Esophagus muscularis mucosa (tissue), 4 donors: ENCODE measurements at regions not wholly inside any gene's neighbourhood (a gene's known extent, or its start where the extent isn't known, plus 50 kb on each side); places are given as distances from the start of the nearest gene placed in this dataset.
"Not testable (repeated sequence)": the region's sequence is repeated elsewhere in the genome, so short reads cannot be mapped to it uniquely, and the experiment has no call there.

ENCODE experiments used
- DNase-seq: peaks from one replicate; pipeline ENCODE4 v3.0.0-alpha.2; 2017; ENCODE audit errors: extremely low spot score
- H3K27ac ChIP-seq, 4 donors: fragments of 200-600 bp; sonication (generic); replicated peaks in 1 of 4; 1 replicate in 3 of 4; 2 replicates in 1 of 4; pipeline ENCODE4 v1.5.1; 2016 to 2019; ENCODE audit warnings: mild to moderate bottlenecking in 1 of 4
- H3K27me3 ChIP-seq, 4 donors: fragments of 200-600 bp; sonication (generic); one replicate each; pipeline versions ENCODE4 v1.5.1 to v1.6.0; 2016 to 2019
- H3K36me3 ChIP-seq, 4 donors: fragments of 200-600 bp; sonication (generic); one replicate each; pipeline ENCODE4 v1.5.1; 2016 to 2019
- H3K4me1 ChIP-seq, 4 donors: fragments of 200-600 bp; sonication (generic); one replicate each; pipeline ENCODE4 v1.5.1; 2016 to 2019
- H3K4me3 ChIP-seq, 4 donors: fragments of 200-600 bp; sonication (generic); 1 replicate in 2 of 4; 2 replicates in 2 of 4; pipeline ENCODE4 v1.5.1; 2016 to 2019; ENCODE audit warnings: mild to moderate bottlenecking in 4 of 4, moderate library complexity in 1 of 4
- H3K9me3 ChIP-seq, 4 donors: fragments of 200-600 bp; sonication (generic); 1 replicate in 3 of 4; 2 replicates in 1 of 4; pipeline ENCODE4 v1.5.1; 2016 to 2019
- EP300 ChIP-seq: sonication (generic); formaldehyde crosslinking; IDR thresholded peaks from one replicate; pipeline ENCODE4 v1.6.1; 2017; ENCODE audit warnings: antibody characterized with exemption
- POLR2A ChIP-seq: fragments of 450-650 bp; IDR thresholded peaks from one replicate; pipeline ENCODE4 v1.6.1; 2017; ENCODE audit warnings: antibody characterized with exemption, moderate library complexity, mild to moderate bottlenecking, low read depth
- POLR2AphosphoS5 ChIP-seq, 2 donors: sonication (generic); formaldehyde crosslinking; IDR thresholded peaks; one replicate each; pipeline ENCODE4 v1.6.1; 2017; ENCODE audit warnings: antibody characterized with exemption in 2 of 2
- WGBS: methylation state at CpG from one replicate; pipeline ENCODE4 v1.1.5; 2018; 5-methylcytosine and 5-hydroxymethylcytosine counted together
- intact Hi-C: fragments of 100-400 bp; cut with DNase I; formaldehyde crosslinking; loops from one replicate; pipeline ENCODE4 v1.15.1; 2023
- TF ChIP-seq, protein P1 (sequence below), 3 experiments: fragments of 200-600 bp in 2 of 3; fragments of 450-650 bp in 1 of 3; sonication (generic) in 2 of 3; IDR thresholded peaks; one replicate each; pipeline ENCODE4 v1.5.1; 2017 to 2019; ENCODE audit warnings: antibody characterized with exemption in 3 of 3, mild to moderate bottlenecking in 2 of 3, moderate library complexity in 1 of 3

GRCh38 chr1:200260597-200261335, 149.1 kb downstream of the ZNF281 start:
- no peak for DNase-seq
- no peak overlapping the region for H3K4me3 ChIP-seq
- H3K36me3 ChIP-seq, result no peaks in the 10 kb centered on the region
- intact Hi-C loops, result no loop called here
- H3K27me3 ChIP-seq, result no peaks in the 10 kb centered on the region
- WGBS, result 83% methylated on average over 5 of the region's 5 CpGs
- no peaks in the 10 kb centered on the region for H3K4me1 ChIP-seq
- TF ChIP-seq EP300, result no peak
- TF ChIP-seq POLR2AphosphoS5 (IDR thresholded peaks at IDR 0.05), result no peak
- no peak for TF ChIP-seq POLR2A
- TF ChIP-seq, protein P1, sequence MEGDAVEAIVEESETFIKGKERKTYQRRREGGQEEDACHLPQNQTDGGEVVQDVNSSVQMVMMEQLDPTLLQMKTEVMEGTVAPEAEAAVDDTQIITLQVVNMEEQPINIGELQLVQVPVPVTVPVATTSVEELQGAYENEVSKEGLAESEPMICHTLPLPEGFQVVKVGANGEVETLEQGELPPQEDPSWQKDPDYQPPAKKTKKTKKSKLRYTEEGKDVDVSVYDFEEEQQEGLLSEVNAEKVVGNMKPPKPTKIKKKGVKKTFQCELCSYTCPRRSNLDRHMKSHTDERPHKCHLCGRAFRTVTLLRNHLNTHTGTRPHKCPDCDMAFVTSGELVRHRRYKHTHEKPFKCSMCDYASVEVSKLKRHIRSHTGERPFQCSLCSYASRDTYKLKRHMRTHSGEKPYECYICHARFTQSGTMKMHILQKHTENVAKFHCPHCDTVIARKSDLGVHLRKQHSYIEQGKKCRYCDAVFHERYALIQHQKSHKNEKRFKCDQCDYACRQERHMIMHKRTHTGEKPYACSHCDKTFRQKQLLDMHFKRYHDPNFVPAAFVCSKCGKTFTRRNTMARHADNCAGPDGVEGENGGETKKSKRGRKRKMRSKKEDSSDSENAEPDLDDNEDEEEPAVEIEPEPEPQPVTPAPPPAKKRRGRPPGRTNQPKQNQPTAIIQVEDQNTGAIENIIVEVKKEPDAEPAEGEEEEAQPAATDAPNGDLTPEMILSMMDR (IDR thresholded peaks at IDR 0.05), result no peak
- no peaks in the 10 kb centered on the region for H3K9me3 ChIP-seq
- H3K27ac ChIP-seq, result no peak overlapping the region

DNA sequence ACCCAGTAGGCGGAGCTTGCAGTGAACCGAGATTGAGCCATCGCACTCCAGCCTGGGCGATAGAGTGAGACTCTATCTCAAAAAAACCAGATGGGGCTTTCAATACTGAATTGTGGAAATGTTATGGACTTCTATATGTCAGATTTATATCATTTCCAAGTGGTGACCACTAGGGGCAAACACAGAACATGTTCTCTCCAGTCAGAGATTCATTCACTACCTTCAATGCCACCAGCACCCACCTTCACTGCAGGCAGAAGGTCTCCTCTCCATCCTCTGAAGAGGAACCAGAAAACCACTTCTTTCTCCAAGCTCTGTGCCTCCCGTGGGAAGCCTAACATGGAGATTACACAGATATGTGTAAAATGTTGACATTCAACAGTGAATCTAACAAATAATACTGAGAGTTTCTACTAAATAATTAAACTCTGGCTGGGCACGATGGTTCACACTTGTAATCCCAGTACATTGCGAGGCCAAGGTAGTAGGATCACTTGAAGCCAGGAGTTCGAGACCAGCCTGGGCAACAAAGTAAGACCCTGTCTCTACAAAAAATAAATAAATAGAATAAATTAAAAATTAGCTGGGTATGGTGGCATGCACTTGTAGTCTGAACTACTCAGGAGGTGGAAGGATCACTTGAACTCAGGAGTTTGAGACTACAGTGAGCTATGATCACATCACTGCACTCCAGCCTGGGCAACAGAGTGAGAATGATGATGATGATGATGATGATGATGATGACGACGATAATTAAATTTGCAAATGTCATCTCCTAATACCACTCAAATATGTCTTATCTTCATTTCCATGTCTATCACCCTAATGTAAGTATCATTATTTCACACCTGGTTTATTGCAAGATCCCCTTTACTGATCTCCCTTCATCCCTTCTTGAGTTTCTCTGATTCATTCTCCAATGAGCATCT, 151.1 kb downstream of the ZNF281 start:
- intact Hi-C loops, result no loop called here
- Histone ChIP-seq H3K9me3 (no peaks in the 10 kb centered on the region), H3K36me3 (no peaks in the 10 kb centered on the region), H3K4me1 (no peaks in the 10 kb centered on the region), H3K4me3 (no peak overlapping the region), H3K27ac (no peak overlapping the region), H3K27me3 (no peaks in the 10 kb centered on the region)
- peak; percentile 42 for DNase-seq
- TF ChIP-seq POLR2A, result no peak
- TF ChIP-seq, protein P1 (IDR thresholded peaks at IDR 0.05), result peak in 1 of 3 experiments; percentile 26
- no peak for TF ChIP-seq POLR2AphosphoS5 (IDR thresholded peaks at IDR 0.05)
- TF ChIP-seq EP300, result no peak
- 91% methylated on average over 10 of the region's 10 CpGs for WGBS

- intact Hi-C loops, result no loop called here
- no peak for TF ChIP-seq EP300
- no peak for TF ChIP-seq POLR2AphosphoS5 (IDR thresholded peaks at IDR 0.05)
- TF ChIP-seq, protein P1 (IDR thresholded peaks at IDR 0.05), result no peak
- no peak for TF ChIP-seq POLR2A
- 73% methylated on average over 10 of the region's 10 CpGs for WGBS
- no peaks in the 10 kb centered on the region for H3K36me3 ChIP-seq
- DNase-seq, result no peak
- no peak overlapping the region for H3K27ac ChIP-seq
- no peaks in the 10 kb centered on the region for H3K9me3 ChIP-seq
- H3K27me3 ChIP-seq, result no peaks in the 10 kb centered on the region
- H3K4me1 ChIP-seq, result no peaks in the 10 kb centered on the region
- H3K4me3 ChIP-seq, result no peak overlapping the region
These were observed 152.6 kb downstream of the ZNF281 start for GRCh38 chr1:200257235-200257634.

GRCh38 chr1:200254602-200255001, 155.2 kb downstream of the ZNF281 start:
- H3K4me1 ChIP-seq, H3K36me3 ChIP-seq, DNase-seq, H3K27ac ChIP-seq, H3K27me3 ChIP-seq, H3K4me3 ChIP-seq, intact Hi-C loops, H3K9me3 ChIP-seq: not testable (repeated sequence)
- WGBS, result 90% methylated on average over 9 of the region's 9 CpGs

- no peaks in the 10 kb centered on the region for H3K4me1 ChIP-seq
- no peak for DNase-seq
- intact Hi-C loops, result no loop called here
- H3K9me3 ChIP-seq, result no peaks in the 10 kb centered on the region
- TF ChIP-seq POLR2A (no peak), EP300 (no peak)
- no peaks in the 10 kb centered on the region for H3K27me3 ChIP-seq
- 87% methylated on average over 7 of the region's 7 CpGs for WGBS
- no peak overlapping the region for H3K4me3 ChIP-seq
- no peaks in the 10 kb centered on the region for H3K36me3 ChIP-seq
- no peak overlapping the region for H3K27ac ChIP-seq
These were observed 155.9 kb downstream of the ZNF281 start for GRCh38 chr1:200253774-200254495.
